Common myeloid progenitor, CD34-positive (primary cell): ENCODE measurements at regions not wholly inside any gene's neighbourhood (a gene's known extent, or its start where the extent isn't known, plus 50 kb on each side); places are given as distances from the start of the nearest gene placed in this dataset.
"Not testable (repeated sequence)": the region's sequence is repeated elsewhere in the genome, so short reads cannot be mapped to it uniquely, and the experiment has no call there.

Source experiments
- CTCF ChIA-PET: fragments of 350-600 bp; sonication (Branson Sonifier 250); formaldehyde crosslinking; loops from one replicate; lab custom pipeline; 2021; ENCODE audit warnings: antibody characterized with exemption; lab: Charles Lee
- POLR2A ChIA-PET: fragments of 350-600 bp; sonication (Branson Sonifier 250); formaldehyde crosslinking; loops from one replicate; lab custom pipeline; 2021; ENCODE audit warnings: antibody characterized with exemption; lab: Charles Lee
- DNase-seq, 3 donors: peaks; one replicate each; pipeline versions ENCODE4 v3.0.0 to v3.0.0-alpha.2; 2013
- H3K27ac ChIP-seq, 2 experiments: 1 replicate in 1 of 2; 2 replicates in 1 of 2; pipeline ENCODE4 v1.7.0; 2013; ENCODE audit warnings: inconsistent platforms in 2 of 2, low read length in 2 of 2, mild to moderate bottlenecking in 2 of 2, low read depth in 1 of 2, moderate library complexity in 1 of 2; ENCODE audit not compliant: severe bottlenecking in 2 of 2, insufficient read depth in 1 of 2, poor library complexity in 1 of 2
- H3K27me3 ChIP-seq, 5 experiments: replicated peaks in 2 of 5; 1 replicate in 3 of 5; 2 replicates in 2 of 5; pipeline versions ENCODE4 v1.6.1 to v1.7.0; 2013; ENCODE audit warnings: low read length in 4 of 5, mild to moderate bottlenecking in 2 of 5, moderate library complexity in 2 of 5, inconsistent platforms in 1 of 5; ENCODE audit not compliant: insufficient read depth in 5 of 5, control insufficient read depth in 4 of 5
- H3K36me3 ChIP-seq, 4 experiments: 1 replicate in 2 of 4; 2 replicates in 2 of 4; pipeline versions ENCODE4 v1.6.1 to v1.7.0; 2013; ENCODE audit warnings: low read length in 3 of 4, control low read depth in 1 of 4, mild to moderate bottlenecking in 1 of 4; ENCODE audit not compliant: control insufficient read depth in 4 of 4, insufficient read depth in 4 of 4
- H3K4me1 ChIP-seq, 4 experiments: 1 replicate in 3 of 4; 2 replicates in 1 of 4; pipeline versions ENCODE4 v1.6.1 to v1.7.1; 2013; ENCODE audit warnings: low read length in 3 of 4, mild to moderate bottlenecking in 3 of 4, control low read depth in 1 of 4, inconsistent platforms in 1 of 4, moderate library complexity in 1 of 4; ENCODE audit not compliant: control insufficient read depth in 4 of 4, insufficient read depth in 4 of 4; ENCODE audit errors: control extremely low read depth in 1 of 4
- H3K4me3 ChIP-seq, 7 experiments: 1 replicate in 4 of 7; 2 replicates in 3 of 7; pipeline versions ENCODE4 v1.5.1 to v1.7.0; 2013; ENCODE audit warnings: mild to moderate bottlenecking in 7 of 7, low read length in 6 of 7, moderate library complexity in 6 of 7, inconsistent platforms in 2 of 7, low read depth in 2 of 7, control low read depth in 1 of 7; ENCODE audit not compliant: insufficient read depth in 4 of 7, control insufficient read depth in 1 of 7; ENCODE audit errors: extremely low read depth in 1 of 7
- H3K9me3 ChIP-seq, 5 experiments: 1 replicate in 4 of 5; 2 replicates in 1 of 5; pipeline versions ENCODE4 v1.6.1 to v1.7.1; 2013; ENCODE audit warnings: low read length in 4 of 5, mild to moderate bottlenecking in 2 of 5, inconsistent platforms in 1 of 5, low read depth in 1 of 5, moderate library complexity in 1 of 5; ENCODE audit not compliant: control insufficient read depth in 4 of 5, insufficient read depth in 2 of 5; ENCODE audit errors: control extremely low read depth in 1 of 5
- WGBS: methylation state at CpG from one replicate; pipeline ENCODE4 v1.1.5; 2013; ENCODE audit not compliant: insufficient coverage; 5-methylcytosine and 5-hydroxymethylcytosine counted together

DNA sequence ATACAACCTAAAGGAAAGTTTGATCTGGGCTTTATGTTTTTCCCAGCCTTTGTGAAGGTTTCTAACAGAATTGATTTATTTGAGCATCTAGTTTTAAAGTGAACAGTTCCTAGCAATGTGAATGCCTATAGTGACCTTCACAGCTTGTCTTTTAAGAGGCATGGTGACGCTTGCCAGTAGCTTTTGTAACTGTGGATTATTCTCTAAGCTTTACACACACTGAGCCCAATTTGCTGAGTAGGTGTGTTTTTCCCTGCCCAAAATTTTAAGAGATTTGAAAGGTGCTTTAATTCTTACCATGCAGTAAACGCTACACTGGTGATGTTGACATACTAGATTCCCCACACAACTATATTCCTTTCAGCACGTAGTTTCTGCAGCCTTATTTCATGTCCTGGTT is 420.2 kb upstream of the AKR1E2 start:
- CTCF ChIA-PET, result no interaction called here
- Histone ChIP-seq H3K27ac (no peak overlapping the region), H3K36me3 (no peaks in the 10 kb centered on the region), H3K4me1 (peaks cover 0 to 7% (median 0%) of the 10 kb centered on the region in 4 experiments), H3K9me3 (no peaks in the 10 kb centered on the region), H3K4me3 (no peak overlapping the region), H3K27me3 (no peaks in the 10 kb centered on the region)
- no peak for DNase-seq
- POLR2A ChIA-PET, result no interaction called here
- 96% methylated on average over 3 of the region's 3 CpGs for WGBS

DNA sequence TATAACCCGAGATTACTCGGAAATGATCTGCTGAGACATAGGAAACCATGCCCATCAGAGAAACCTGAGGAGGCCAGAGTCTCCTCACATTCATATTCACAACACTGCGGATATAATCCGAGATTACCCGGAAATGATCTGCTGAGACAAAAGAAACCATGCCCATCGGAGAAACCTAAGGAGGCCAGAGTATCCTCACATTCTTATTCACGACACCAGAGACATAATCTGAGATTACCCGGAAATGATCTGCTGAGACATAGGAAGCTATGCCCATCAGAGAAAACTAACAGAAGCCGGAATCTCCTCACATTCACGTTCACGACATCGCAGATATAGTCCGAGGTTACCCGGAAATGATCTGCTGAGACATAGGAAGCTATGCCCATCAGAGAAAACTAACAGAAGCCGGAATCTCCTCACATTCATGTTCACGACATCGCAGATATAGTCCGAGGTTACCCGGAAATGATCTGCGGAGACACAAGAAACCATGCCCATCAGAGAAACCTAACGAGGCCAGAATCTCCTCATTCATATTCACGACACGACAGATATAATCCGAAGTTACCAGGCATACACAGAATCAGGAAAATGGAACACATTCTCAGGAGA is 422.3 kb upstream of the AKR1E2 start:
- POLR2A ChIA-PET, result no interaction called here
- WGBS, result over 99% methylated on average over 18 of the region's 24 CpGs

DNA sequence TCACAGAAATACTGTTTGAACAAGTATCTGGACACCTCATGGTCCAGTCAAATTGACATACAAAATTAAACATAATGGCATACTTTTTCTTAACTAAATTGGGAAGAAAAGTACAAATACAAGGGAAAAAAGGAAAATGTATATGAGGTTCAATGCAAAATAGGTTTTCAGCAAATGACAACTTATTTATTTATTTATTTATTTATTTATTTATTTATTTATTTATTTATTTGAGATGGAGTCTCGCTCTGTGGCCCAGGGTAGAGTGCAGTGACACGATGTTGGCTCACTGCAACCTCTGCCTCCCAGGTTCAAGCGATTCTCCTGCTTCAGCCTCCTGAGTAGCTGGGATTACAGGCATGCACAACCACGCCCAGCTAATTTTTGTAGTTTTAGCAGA is 424.9 kb upstream of the AKR1E2 start:
- WGBS, result 95% methylated on average over 4 of the region's 4 CpGs
- H3K27me3 ChIP-seq, POLR2A ChIA-PET, H3K4me1 ChIP-seq, H3K9me3 ChIP-seq, DNase-seq, H3K4me3 ChIP-seq, H3K27ac ChIP-seq, H3K36me3 ChIP-seq, CTCF ChIA-PET: not testable (repeated sequence)

More for the DNA sequence above, 422.3 kb upstream of the AKR1E2 start:
- peaks cover 0 to 7% (median 0%) of the 10 kb centered on the region in 4 experiments for H3K4me1 ChIP-seq
- no peaks in the 10 kb centered on the region for H3K9me3 ChIP-seq
- CTCF ChIA-PET, result no interaction called here
- no peaks in the 10 kb centered on the region for H3K27me3 ChIP-seq
- no peak overlapping the region for H3K27ac ChIP-seq
- H3K4me3 ChIP-seq, result no peak overlapping the region
- H3K36me3 ChIP-seq, result no peaks in the 10 kb centered on the region
- no peak for DNase-seq

DNA sequence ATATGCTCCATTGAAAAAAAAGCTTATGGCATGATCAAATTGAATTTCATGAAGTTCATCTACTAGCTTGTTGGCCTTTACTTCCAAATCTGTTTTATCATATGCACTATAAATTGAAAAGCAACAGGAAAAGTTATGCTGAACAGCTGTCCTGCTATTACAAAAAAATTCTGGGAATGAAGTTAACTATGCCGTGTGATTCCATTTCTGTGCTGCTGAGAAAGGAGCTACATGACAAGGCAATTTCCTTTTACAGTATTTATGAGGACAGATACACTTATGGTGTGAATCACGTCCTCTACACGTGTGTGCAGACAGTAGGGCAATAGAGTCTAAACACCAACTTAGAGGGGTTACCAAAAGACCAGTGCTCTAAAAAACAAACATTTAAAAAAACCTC is 426.5 kb upstream of the AKR1E2 start:
- ChIA-PET CTCF (no interaction called here), POLR2A (no interaction called here)
- H3K4me3 ChIP-seq, result no peak overlapping the region
- no peaks in the 10 kb centered on the region for H3K9me3 ChIP-seq
- WGBS, result 100% methylated on average over 1 of the region's 3 CpGs
- no peaks in the 10 kb centered on the region for H3K36me3 ChIP-seq
- no peaks in the 10 kb centered on the region for H3K4me1 ChIP-seq
- no peaks in the 10 kb centered on the region for H3K27me3 ChIP-seq
- DNase-seq, result no peak
- no peak overlapping the region for H3K27ac ChIP-seq

DNA sequence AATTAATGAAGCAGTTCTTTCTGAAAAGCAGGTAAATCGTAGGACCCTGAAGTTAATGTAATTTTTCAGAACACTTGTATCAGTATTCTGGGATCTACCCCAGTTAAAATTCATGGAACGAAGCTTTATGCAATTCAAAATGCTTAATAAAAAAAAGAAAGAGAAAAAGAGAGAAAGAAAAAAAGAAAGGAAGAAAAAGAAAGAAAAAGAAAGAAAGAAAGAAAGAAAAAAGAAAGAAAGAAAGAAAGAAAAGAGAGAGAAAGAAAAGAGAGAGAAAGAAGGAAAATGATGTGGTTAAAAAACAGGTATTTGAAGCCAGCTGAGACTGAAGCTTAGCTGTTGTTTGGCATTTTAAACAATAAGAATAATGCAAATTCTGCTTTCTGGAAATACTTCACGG is 427.4 kb upstream of the AKR1E2 start:
- 92% methylated on average over 2 of the region's 3 CpGs for WGBS
- CTCF ChIA-PET, result no interaction called here

DNA sequence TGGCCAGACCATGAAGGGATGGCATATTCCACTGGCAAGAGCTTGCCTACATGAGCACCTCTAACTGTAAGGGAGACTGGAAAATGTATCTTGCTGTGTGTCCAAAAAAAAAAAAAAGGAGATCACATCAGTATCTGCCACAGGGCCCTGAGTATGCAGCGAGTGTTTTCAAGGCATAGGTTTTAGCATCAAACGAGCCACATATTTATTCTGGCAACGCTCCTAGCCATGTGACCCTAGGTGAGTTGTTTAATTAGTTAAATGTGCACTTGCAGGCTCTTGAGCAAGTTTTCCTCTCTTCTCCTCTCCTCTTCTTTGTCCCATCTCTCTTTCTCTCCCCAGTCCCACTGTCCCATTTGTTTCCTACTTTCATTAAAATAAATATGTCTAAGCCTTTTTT is 428.7 kb upstream of the AKR1E2 start:
- ChIA-PET CTCF (no interaction called here), POLR2A (no interaction called here)
- Histone ChIP-seq H3K4me3 (no peak overlapping the region), H3K9me3 (no peaks in the 10 kb centered on the region), H3K27ac (no peak overlapping the region), H3K36me3 (no peaks in the 10 kb centered on the region), H3K4me1 (no peaks in the 10 kb centered on the region), H3K27me3 (no peaks in the 10 kb centered on the region)
- DNase-seq, result no peak
- WGBS, result no CpG with 5 or more reads among the region's 3 CpGs

More for the DNA sequence above, 427.4 kb upstream of the AKR1E2 start:
- H3K9me3 ChIP-seq, result no peaks in the 10 kb centered on the region
- no peak for DNase-seq
- H3K36me3 ChIP-seq, result no peaks in the 10 kb centered on the region
- POLR2A ChIA-PET, result no interaction called here
- H3K27ac ChIP-seq, result no peak overlapping the region
- no peak overlapping the region for H3K4me3 ChIP-seq
- H3K4me1 ChIP-seq, result no peaks in the 10 kb centered on the region
- no peaks in the 10 kb centered on the region for H3K27me3 ChIP-seq

DNA sequence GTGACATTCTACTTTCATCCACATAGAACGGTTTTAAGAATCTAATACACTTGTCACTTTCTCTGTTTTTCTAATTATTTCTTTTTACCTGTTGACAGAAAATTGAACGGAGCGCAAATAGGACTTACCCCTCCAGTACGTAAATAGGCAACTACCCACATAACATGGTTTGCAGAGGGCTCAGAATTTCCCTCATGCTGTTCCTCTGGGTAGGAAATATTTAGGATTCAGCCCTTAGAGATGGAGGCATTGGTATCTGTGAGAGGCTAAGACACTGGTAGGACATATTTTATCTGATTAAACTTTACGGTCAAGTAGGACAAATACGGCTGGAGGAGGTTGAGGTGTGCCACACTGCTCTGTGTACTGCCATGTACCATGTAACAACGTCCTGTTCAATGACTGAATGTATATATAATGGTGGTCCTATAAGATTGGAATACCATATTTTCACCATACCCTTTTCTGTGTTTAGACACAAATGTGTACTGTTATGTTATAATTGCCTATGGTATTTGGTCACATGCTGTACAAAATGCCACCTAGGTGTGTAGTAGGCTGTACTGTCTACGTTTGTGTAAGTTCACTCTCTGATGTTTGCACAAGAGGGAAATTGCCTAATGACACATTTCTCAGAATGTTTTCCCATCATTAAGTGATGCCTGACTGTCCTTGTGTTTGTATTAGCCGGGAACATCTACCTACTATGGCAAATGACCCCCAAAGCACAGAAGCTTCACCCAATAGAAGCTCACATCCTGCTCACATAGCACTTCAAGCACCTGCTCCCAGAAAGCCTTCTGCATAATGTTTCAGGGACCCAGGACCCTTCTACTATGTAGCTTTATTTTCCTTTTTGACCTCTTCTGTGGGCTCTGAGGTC is 429.4 kb upstream of the AKR1E2 start:
- Histone ChIP-seq H3K9me3 (no peaks in the 10 kb centered on the region), H3K27me3 (no peaks in the 10 kb centered on the region), H3K4me1 (no peaks in the 10 kb centered on the region), H3K27ac (no peak overlapping the region), H3K36me3 (no peaks in the 10 kb centered on the region), H3K4me3 (no peak overlapping the region)
- ChIA-PET CTCF (no interaction called here), POLR2A (interaction anchor here (0.5 kb wide), 1 partner anchor 282 kb away, joined by 4 read pairs; no protein-coding TSS in a partner anchor)
- WGBS, result 87% methylated on average over 6 of the region's 9 CpGs
- no peak for DNase-seq
